ENCODE measurements at regions not wholly inside any gene's neighbourhood (a gene's known extent, or its start where the extent isn't known, plus 50 kb on each side); places are given as distances from the start of the nearest gene placed in this dataset.

GRCh38 chr4:32349026-32349425 lies 1628.9 kb downstream of the PCDH7 start:
- no peak for DNase-seq

- no peak for DNase-seq
Observed at GRCh38 chr4:32374206-32374605, 1654.0 kb downstream of the PCDH7 start.

GRCh38 chr4:32393806-32394205 lies 1673.6 kb downstream of the PCDH7 start:
- DNase-seq, result no peak

- no peak for DNase-seq
Observed at GRCh38 chr4:32394255-32394654, 1674.1 kb downstream of the PCDH7 start.

- DNase-seq, result no peak
Observed at GRCh38 chr4:32396507-32397070, 1676.4 kb downstream of the PCDH7 start.

- no peak for DNase-seq
Observed at GRCh38 chr4:32400870-32401269, 1680.7 kb downstream of the PCDH7 start.

- no peak for DNase-seq
Observed at GRCh38 chr4:32417113-32417704, 1697.0 kb downstream of the PCDH7 start.

GRCh38 chr4:32423267-32423666 lies 1703.1 kb downstream of the PCDH7 start:
- DNase-seq, result no peak

GRCh38 chr4:32425243-32425642 lies 1705.1 kb downstream of the PCDH7 start:
- no peak for DNase-seq

- no peak for DNase-seq
Observed at GRCh38 chr4:32427566-32427965, 1707.4 kb downstream of the PCDH7 start.

- DNase-seq, result no peak
Observed at GRCh38 chr4:32429151-32429550, 1709.0 kb downstream of the PCDH7 start.

GRCh38 chr4:32435308-32435707 lies 1715.1 kb downstream of the PCDH7 start:
- no peak for DNase-seq

GRCh38 chr4:32436816-32437215 lies 1716.6 kb downstream of the PCDH7 start:
- DNase-seq, result no peak

- DNase-seq, result no peak
Observed at GRCh38 chr4:32440391-32440790, 1720.2 kb downstream of the PCDH7 start.

GRCh38 chr4:32454482-32454881 lies 1734.3 kb downstream of the PCDH7 start:
- DNase-seq, result no peak

GRCh38 chr4:32455231-32455630 lies 1735.1 kb downstream of the PCDH7 start:
- DNase-seq, result no peak

GRCh38 chr4:32460972-32461371 lies 1740.8 kb downstream of the PCDH7 start:
- DNase-seq, result no peak

GRCh38 chr4:32462944-32463343 lies 1742.8 kb downstream of the PCDH7 start:
- no peak for DNase-seq

GRCh38 chr4:32470087-32470585 lies 1750.0 kb downstream of the PCDH7 start:
- no peak for DNase-seq

- DNase-seq, result no peak
Observed at GRCh38 chr4:32472918-32473317, 1752.7 kb downstream of the PCDH7 start.

GRCh38 chr4:32475710-32476109 lies 1755.5 kb downstream of the PCDH7 start:
- DNase-seq, result no peak

- no peak for DNase-seq
Observed at GRCh38 chr4:32477518-32477917, 1757.3 kb downstream of the PCDH7 start.

GRCh38 chr4:32485956-32486355 lies 1765.8 kb downstream of the PCDH7 start:
- DNase-seq, result no peak

- no peak for DNase-seq
Observed at GRCh38 chr4:32488690-32489089, 1768.5 kb downstream of the PCDH7 start.

GRCh38 chr4:32499171-32499570 lies 1779.0 kb downstream of the PCDH7 start:
- DNase-seq, result no peak
